ENCODE measurements at regions not wholly inside any gene's neighbourhood (a gene's known extent, or its start where the extent isn't known, plus 50 kb on each side); places are given as distances from the start of the nearest gene placed in this dataset.
A peak's percentile ranks its signal among the peaks of the same experiment; 100 is the strongest.

DNA sequence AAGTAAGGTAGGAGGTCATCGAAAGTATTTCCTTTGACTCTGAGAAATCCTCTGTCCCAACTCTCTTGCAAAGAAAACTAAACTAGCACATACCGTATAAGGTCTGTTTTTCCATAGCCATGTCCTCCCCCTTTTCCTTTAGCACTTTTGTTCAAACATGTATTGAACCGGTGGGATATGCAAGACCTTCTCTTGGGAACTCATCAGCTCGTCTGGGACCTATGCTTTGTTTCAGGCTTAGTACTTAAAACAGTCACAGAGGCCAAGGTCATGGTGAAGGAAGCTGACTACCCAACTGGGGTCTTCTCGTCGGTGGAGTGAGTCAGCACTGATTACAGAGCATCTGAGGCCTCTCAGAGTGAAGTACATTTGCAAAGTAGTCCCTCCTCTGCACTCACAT is 185.0 kb downstream of the ZBTB18 start:
- TF ChIP-seq, protein P1, sequence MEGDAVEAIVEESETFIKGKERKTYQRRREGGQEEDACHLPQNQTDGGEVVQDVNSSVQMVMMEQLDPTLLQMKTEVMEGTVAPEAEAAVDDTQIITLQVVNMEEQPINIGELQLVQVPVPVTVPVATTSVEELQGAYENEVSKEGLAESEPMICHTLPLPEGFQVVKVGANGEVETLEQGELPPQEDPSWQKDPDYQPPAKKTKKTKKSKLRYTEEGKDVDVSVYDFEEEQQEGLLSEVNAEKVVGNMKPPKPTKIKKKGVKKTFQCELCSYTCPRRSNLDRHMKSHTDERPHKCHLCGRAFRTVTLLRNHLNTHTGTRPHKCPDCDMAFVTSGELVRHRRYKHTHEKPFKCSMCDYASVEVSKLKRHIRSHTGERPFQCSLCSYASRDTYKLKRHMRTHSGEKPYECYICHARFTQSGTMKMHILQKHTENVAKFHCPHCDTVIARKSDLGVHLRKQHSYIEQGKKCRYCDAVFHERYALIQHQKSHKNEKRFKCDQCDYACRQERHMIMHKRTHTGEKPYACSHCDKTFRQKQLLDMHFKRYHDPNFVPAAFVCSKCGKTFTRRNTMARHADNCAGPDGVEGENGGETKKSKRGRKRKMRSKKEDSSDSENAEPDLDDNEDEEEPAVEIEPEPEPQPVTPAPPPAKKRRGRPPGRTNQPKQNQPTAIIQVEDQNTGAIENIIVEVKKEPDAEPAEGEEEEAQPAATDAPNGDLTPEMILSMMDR (IDR thresholded peaks at IDR 0.05), result no peak
- H3K4me3 ChIP-seq, result no peak overlapping the region
- H3K36me3 ChIP-seq, result no peaks in the 10 kb centered on the region
- H3K4me1 ChIP-seq, result no peaks in the 10 kb centered on the region
- intact Hi-C loops (cut with DNase I), result no loop called here
- H3K27me3 ChIP-seq, result no peaks in the 10 kb centered on the region
- no peak for DNase-seq
- no peak overlapping the region for H3K27ac ChIP-seq
- H3K9me3 ChIP-seq, result no peaks in the 10 kb centered on the region
- no peak for ATAC-seq

DNA sequence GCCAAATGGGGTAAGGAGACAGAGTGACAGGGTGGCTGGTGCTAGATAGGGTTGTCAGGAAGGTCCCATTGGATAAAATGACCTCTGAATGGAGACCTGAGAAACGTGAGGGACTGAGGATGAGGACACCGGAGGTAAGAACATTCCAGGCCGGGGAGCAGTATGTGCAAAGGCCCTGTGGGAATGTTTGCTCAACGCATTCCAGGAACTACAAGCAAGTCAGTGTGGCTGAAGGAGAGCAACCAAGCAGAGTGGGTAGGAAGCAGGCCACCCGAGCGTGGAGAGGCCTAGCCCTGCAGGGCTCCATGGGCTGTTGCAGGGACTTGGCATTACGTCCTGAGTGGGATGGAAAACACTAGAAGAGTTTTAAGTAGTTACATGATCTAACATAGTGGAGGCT is 185.6 kb downstream of the ZBTB18 start:
- no peak overlapping the region for H3K27ac ChIP-seq
- no peaks in the 10 kb centered on the region for H3K36me3 ChIP-seq
- DNase-seq (no peak), ATAC-seq (no peak)
- no peak overlapping the region for H3K4me3 ChIP-seq
- H3K4me1 ChIP-seq, result no peaks in the 10 kb centered on the region
- TF ChIP-seq, protein P1 (IDR thresholded peaks at IDR 0.05), result no peak
- H3K9me3 ChIP-seq, result no peaks in the 10 kb centered on the region
- no peaks in the 10 kb centered on the region for H3K27me3 ChIP-seq
- intact Hi-C loops (cut with DNase I), result no loop called here

DNA sequence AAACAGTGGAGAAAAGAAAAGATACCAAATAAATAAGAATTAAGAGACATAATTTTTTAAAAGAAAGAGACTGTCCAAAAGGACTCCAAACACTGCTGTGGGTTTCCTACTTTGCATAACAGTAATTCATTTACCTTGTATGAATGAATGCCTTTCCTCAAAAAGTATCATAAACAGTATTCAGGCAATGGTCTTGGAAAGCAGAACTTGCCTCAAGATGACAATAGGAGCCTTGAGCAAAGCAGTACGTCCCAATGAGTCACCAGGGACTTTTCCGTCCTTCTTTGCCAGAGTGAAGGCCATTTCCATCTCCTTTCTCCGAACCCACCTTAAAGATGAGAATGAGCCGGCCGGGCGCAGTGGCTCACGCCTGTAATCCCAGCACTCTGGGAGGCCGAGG is 186.4 kb downstream of the ZBTB18 start:
- H3K36me3 ChIP-seq, result no peaks in the 10 kb centered on the region
- ATAC-seq (peak; percentile 42), DNase-seq (no peak)
- intact Hi-C loops (cut with DNase I), result no loop called here
- H3K4me1 ChIP-seq, result no peaks in the 10 kb centered on the region
- no peak overlapping the region for H3K27ac ChIP-seq
- no peaks in the 10 kb centered on the region for H3K27me3 ChIP-seq
- H3K9me3 ChIP-seq, result no peaks in the 10 kb centered on the region
- TF ChIP-seq, protein P1 (IDR thresholded peaks at IDR 0.05), result no peak
- H3K4me3 ChIP-seq, result no peak overlapping the region

DNA sequence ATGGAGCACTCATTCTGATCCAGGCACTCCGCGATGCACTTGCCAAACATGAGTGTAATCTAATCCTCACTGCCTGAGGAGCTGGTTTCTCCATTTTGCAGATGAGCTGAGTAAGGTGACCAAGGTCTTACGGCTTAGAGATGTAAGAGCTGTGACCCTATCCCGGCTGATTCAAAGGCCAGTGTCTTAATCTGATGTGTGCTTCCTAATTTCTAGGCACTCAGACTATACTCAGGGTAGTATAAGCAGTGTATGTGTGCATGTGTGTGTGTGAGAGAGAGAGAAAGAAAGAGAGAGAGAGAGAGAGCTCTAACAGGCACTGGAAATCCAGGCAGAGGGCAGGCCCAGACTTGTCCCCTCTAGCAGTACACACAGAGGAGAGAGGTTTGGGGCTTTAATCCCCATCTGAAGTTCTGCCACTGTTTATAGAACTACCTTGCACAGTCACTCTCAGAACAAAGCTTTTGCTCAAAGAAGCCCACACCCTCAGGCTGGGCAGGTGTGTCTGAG is 188.2 kb downstream of the ZBTB18 start:
- ATAC-seq (no peak), DNase-seq (no peak)
- no peaks in the 10 kb centered on the region for H3K36me3 ChIP-seq
- intact Hi-C loops (cut with DNase I), result no loop called here
- H3K4me3 ChIP-seq, result no peak overlapping the region
- TF ChIP-seq, protein P1 (IDR thresholded peaks at IDR 0.05), result no peak
- no peaks in the 10 kb centered on the region for H3K4me1 ChIP-seq
- no peaks in the 10 kb centered on the region for H3K27me3 ChIP-seq
- no peak overlapping the region for H3K27ac ChIP-seq
- H3K9me3 ChIP-seq, result no peaks in the 10 kb centered on the region

DNA sequence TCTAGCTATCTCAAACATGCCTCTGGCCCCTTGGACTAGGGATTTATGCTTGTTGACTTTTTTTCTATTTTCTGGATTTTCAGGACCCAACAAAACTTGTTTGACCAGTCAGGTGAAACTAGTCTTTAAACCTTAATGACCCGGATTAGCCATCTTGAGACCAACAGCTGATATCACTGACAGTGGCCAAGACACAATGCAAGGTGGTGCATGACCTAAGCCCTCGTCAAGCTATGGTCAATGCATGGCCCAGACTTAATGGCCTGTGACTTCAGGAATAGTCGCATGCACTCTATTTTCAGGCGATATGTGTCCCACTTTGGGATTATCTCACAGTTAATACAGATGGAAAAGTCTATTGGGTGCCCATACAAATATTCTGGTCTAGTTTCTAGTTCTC is 190.4 kb downstream of the ZBTB18 start:
- intact Hi-C loops (cut with DNase I), result no loop called here
- DNase-seq (no peak), ATAC-seq (no peak)
- Histone ChIP-seq H3K4me3 (no peak overlapping the region), H3K36me3 (no peaks in the 10 kb centered on the region), H3K4me1 (no peaks in the 10 kb centered on the region), H3K9me3 (no peaks in the 10 kb centered on the region), H3K27me3 (no peaks in the 10 kb centered on the region), H3K27ac (no peak overlapping the region)
- TF ChIP-seq, protein P1 (IDR thresholded peaks at IDR 0.05), result no peak

DNA sequence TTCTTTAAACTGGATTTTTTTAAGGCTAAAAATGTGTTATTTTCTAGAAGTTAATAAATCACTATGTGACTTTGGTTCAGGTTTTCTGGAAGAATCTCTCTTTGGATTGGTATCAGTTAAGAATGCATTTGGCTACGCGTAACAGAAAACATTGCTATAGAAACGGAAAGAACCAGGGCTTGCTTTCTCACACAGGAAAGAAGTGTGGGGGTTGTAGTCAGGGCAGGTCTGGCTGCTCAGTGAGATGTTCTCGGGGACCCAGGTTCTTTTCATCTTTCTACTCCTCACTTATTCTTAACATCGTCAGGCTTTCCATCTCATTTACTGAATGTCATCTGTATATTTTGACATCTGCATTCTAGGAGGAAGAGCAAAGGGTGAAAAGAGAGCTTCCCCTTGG is 191.4 kb downstream of the ZBTB18 start:
- Histone ChIP-seq H3K27me3 (no peaks in the 10 kb centered on the region), H3K4me3 (no peak overlapping the region), H3K4me1 (no peaks in the 10 kb centered on the region), H3K36me3 (no peaks in the 10 kb centered on the region), H3K27ac (no peak overlapping the region), H3K9me3 (no peaks in the 10 kb centered on the region)
- intact Hi-C loops (cut with DNase I), result no loop called here
- ATAC-seq, result no peak
- no peak for DNase-seq
- TF ChIP-seq, protein P1 (IDR thresholded peaks at IDR 0.05), result no peak

Data from upper lobe of right lung (tissue), 1 donor.